DMS 273 treated with DMSO at 0.1 percent for 48 hours (cell line): ENCODE measurements at regions not wholly inside any gene's neighbourhood (a gene's known extent, or its start where the extent isn't known, plus 50 kb on each side); places are given as distances from the start of the nearest gene placed in this dataset.
A peak's percentile ranks its signal among the peaks of the same experiment; 100 is the strongest.

ENCODE experiments used
- DNase-seq: peaks from one replicate; lab custom pipeline; 2025; lab: John Stamatoyannopoulos, UW

GRCh38 chr5:73291873-73292272, 118.9 kb downstream of the TMEM174 start:
- no peak for DNase-seq

GRCh38 chr5:73290242-73290641, 117.2 kb downstream of the TMEM174 start:
- no peak for DNase-seq

- DNase-seq = no peak
Measured at GRCh38 chr5:73288803-73289720, 116.1 kb downstream of the TMEM174 start.

GRCh38 chr5:73286896-73287295, 113.9 kb downstream of the TMEM174 start:
- no peak for DNase-seq

DNA sequence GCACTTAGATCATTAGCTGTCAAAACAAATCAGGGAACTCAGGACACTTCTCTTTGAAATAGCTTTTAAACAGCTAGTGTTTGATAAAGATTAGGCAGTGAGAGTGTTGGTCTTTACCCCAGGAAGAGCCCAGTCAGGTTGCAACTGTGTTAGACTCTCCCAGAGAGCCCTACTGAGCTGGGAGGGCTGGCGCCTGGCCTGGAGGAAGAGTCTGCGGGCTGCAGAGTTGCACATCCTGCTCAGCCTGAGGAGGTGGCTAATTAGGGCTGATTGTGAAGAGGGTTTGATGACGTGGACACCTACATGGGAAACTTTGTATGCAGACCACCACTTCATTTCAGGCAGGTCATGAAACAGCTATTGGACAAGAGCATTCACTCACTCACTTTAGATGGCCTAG, 112.0 kb downstream of the TMEM174 start:
- no peak for DNase-seq

- peak; percentile 70 for DNase-seq
Measured at GRCh38 chr5:73284220-73284795, 111.3 kb downstream of the TMEM174 start.

- DNase-seq = peak; percentile 46
Measured at GRCh38 chr5:73282923-73283322, 109.9 kb downstream of the TMEM174 start.

- peak; percentile 51 for DNase-seq
Measured at GRCh38 chr5:73282383-73282782, 109.4 kb downstream of the TMEM174 start.

DNA sequence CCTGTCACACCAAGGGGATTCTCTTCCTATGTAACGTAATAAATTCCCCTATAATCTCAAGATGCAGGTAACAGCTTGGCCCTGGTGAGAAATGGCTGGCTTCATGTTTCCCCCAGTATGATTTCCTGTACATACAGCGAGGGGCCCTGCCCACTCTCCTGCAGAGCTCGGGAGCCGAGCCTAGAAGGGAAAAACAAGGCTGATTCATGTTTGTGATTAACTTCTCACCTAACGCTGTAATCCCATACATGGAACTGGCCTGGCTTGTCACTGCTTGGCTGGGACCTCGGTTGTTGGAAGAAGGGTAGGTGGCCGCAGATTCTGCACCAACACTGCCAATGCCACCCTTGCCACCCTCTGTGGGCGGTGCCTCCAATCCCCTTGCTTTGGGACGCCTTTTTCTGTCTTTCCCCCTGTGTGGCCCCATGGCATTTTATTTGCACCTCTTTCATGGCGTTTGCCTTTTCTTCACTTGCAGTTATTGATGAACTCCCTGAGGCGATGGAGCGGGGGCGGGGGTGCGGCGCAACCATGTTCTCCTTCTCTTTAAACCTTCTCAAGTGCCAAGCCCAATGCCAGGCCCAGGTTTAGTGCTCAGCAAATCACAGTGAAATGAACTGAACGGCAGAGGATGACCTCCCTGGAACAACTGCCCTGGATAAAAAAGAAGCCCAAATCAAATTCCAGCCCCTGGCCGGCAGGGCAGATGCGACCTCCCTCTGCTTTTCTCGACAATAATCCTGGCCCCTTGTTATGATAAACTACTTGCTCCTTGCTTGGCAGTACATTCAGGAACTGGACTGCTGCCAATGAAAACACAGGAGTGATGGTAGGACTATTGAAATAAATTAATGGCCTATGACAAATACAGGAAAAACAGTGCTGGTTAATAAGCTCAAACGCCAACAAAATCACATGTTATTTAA, 108.1 kb downstream of the TMEM174 start:
- DNase-seq = peak; percentile 86

DNA sequence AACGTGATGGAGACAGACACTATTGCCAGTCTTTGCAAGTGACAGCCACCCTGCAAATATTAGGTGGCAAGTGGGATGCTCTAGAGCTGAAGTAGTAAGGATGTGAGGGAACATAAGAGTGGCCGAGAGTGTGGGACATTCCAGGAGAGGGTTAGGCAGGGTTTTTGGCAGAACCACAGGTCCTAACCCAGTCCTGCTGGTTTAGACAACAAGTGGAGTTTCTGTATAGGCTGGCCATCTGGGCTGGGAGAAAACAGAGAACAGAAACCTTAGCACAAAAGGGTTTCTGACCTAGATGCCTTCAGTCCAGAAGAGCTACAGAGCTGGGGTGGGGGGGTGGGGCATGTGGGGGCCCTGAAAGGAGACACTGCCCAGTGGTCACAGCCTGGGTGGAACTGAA, 107.4 kb downstream of the TMEM174 start:
- DNase-seq = peak; percentile 68

GRCh38 chr5:73279805-73280204, 106.8 kb downstream of the TMEM174 start:
- no peak for DNase-seq

GRCh38 chr5:73278693-73279092, 105.7 kb downstream of the TMEM174 start:
- peak; percentile 54 for DNase-seq

- peak; percentile 96 for DNase-seq
Measured at GRCh38 chr5:73274881-73275663, 102.1 kb downstream of the TMEM174 start.

DNA sequence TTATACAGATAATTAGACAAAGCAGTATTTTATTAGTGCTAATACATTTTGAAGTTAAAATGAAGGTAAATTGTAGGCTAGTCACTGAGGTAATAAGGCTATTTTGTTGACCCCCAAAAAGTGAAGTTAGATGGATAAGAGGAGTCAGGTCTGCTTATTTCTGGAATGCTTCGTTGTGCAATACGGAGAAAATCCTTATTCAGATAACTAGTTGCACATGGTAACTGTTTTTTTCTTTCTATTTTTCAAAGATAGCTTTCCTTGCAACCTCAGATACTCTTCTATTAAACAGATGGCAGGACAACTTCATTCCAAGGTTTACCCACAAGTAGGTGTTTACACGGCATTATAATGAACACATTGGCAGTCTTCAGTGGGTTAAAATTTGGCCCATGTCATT, 101.1 kb downstream of the TMEM174 start:
- no peak for DNase-seq

DNA sequence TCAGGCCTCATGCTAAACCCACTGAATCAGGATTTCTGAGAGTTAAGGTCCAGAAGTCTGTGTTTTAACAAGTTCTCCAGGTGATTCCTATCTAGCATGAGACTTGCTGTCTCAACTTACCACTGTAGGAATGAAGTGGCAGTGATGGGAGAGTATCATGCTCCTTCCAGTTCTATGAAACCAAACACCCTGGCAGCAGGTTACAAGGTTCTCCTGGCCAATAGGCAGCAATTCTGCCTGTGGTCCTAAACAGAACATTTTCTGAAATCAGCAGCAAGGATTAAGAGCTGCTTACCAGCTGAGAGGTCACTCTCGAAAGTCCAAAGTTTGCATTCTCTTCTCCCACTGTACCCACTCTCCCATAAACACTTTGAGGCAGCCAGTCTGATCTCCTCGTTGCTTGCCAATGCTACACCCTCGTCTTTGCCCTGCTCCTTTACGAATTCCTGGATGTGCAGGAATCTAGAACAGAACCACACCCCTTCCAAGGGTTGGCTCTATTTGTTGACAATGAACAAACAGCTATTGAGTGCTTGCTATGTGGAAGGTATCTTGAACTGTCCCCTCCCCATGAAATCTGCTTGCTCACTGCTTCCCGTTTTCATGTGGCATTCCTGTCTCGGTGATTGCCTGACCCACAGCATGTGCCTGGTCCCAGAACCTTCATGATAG, 100.5 kb downstream of the TMEM174 start:
- DNase-seq = peak; percentile 60

DNA sequence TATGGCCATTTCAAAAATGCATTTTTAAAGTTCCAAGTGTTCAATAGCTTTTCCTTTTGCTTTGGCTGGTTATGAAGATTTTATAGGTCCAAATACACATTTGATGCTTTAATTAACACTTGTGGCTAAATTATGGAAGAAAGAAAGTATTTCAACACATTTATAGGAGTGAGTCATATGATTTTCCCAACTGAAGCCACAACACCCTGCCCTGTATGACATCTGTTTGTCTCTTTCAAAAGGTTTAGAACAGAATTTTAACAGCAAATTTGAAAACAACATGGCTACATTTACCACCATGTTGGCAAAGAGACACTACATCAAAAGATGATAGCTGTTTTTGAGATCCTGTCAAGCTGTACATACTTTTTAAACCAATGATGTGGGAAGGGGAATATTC, 99.4 kb downstream of the TMEM174 start:
- DNase-seq = no peak

DNA sequence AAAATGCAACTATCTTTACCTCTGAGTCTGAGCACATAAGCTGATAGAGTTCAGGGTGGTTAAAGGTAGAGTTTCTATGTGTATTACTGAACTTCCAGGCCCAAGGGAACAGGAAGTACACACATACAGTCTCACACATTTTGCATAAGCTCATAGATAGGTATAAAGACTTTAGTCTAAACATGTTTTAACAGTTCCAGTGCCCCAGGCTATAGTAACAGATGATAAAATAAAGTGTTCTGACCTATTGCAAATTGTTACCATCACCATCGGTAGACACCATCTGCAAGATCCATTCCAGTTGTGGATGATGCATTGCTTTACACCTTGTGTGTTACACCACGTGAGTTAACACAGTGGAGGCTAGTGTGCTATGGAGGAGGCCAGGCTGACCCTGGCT, 95.8 kb downstream of the TMEM174 start:
- DNase-seq = no peak

- DNase-seq = no peak
Measured at GRCh38 chr5:73267766-73268435, 94.9 kb downstream of the TMEM174 start.

GRCh38 chr5:73266925-73267765, 94.2 kb downstream of the TMEM174 start:
- no peak for DNase-seq
